ENCODE measurements at regions not wholly inside any gene's neighbourhood (a gene's known extent, or its start where the extent isn't known, plus 50 kb on each side); places are given as distances from the start of the nearest gene placed in this dataset.

DNA sequence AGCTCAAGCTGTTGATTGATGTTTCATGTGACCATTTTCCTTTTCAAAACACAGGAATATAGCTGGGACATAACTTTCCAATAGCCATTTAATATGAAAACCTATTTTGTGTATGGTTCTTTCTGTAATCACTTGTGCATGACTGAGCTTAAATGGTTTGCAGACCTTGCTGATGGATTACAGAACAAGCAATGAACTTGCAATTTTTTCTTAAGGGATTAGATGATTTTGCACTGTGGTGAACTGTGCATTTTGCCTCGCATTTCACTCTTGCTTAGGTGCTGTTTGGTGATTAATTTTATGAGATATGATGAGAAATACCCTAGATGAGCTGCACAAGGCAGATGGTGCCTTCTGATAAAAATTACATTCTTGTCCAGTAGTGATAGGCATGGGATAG lies 419.0 kb upstream of the FBXO33 start:
- no peak overlapping the region for H2AFZ ChIP-seq (ENCODE audit: low read depth)
- TF ChIP-seq RFX5 (IDR thresholded peaks at IDR 0.05; ENCODE audit: low read length) (no peak), TCF12 (IDR thresholded peaks at IDR 0.05) (no peak), NFIC (IDR thresholded peaks at IDR 0.05; ENCODE audit: borderline replicate concordance) (no peak), EP300 (IDR thresholded peaks at IDR 0.05; ENCODE audit: borderline replicate concordance in 1 of 2, low read depth in 1 of 2, low read length in 1 of 2) (no peak), NRF1 (IDR thresholded peaks at IDR 0.05; ENCODE audit: low read depth, low read length) (no peak), GABPA (IDR thresholded peaks at IDR 0.05; ENCODE audit: low read depth) (no peak), SIN3A (IDR thresholded peaks at IDR 0.05; ENCODE audit: borderline replicate concordance, low read depth, low read length) (no peak), USF2 (IDR thresholded peaks at IDR 0.05; ENCODE audit: borderline replicate concordance, low read depth, low read length) (no peak), FOSL2 (IDR thresholded peaks at IDR 0.05; ENCODE audit: borderline replicate concordance, low read depth) (no peak), RCOR1 (IDR thresholded peaks at IDR 0.05; ENCODE audit: low read length) (no peak), EZH2phosphoT487 (IDR thresholded peaks at IDR 0.05; ENCODE audit: borderline replicate concordance, low read depth) (no peak), RXRA (IDR thresholded peaks at IDR 0.05; ENCODE audit: borderline replicate concordance, low read depth) (no peak), POLR2AphosphoS5 (IDR thresholded peaks at IDR 0.05; ENCODE audit: low read depth, low read length) (no peak), YY1 (IDR thresholded peaks at IDR 0.05; ENCODE audit: low read depth) (no peak)
- TF ChIP-seq, protein P1, sequence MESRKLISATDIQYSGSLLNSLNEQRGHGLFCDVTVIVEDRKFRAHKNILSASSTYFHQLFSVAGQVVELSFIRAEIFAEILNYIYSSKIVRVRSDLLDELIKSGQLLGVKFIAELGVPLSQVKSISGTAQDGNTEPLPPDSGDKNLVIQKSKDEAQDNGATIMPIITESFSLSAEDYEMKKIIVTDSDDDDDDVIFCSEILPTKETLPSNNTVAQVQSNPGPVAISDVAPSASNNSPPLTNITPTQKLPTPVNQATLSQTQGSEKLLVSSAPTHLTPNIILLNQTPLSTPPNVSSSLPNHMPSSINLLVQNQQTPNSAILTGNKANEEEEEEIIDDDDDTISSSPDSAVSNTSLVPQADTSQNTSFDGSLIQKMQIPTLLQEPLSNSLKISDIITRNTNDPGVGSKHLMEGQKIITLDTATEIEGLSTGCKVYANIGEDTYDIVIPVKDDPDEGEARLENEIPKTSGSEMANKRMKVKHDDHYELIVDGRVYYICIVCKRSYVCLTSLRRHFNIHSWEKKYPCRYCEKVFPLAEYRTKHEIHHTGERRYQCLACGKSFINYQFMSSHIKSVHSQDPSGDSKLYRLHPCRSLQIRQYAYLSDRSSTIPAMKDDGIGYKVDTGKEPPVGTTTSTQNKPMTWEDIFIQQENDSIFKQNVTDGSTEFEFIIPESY (IDR thresholded peaks at IDR 0.05; ENCODE audit: borderline replicate concordance, low read depth): no peak
- TF ChIP-seq, protein P2, sequence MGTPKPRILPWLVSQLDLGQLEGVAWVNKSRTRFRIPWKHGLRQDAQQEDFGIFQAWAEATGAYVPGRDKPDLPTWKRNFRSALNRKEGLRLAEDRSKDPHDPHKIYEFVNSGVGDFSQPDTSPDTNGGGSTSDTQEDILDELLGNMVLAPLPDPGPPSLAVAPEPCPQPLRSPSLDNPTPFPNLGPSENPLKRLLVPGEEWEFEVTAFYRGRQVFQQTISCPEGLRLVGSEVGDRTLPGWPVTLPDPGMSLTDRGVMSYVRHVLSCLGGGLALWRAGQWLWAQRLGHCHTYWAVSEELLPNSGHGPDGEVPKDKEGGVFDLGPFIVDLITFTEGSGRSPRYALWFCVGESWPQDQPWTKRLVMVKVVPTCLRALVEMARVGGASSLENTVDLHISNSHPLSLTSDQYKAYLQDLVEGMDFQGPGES (IDR thresholded peaks at IDR 0.05; ENCODE audit: low read depth, low read length): no peak
- no peaks in the 10 kb centered on the region for H3K4me1 ChIP-seq (ENCODE audit: control insufficient read depth in 1 of 2, insufficient read depth in 2 of 2, low read depth in 1 of 2, low read length in 1 of 2)
- H3K36me3 ChIP-seq (replicated peaks in 1 of 2; ENCODE audit: control insufficient read depth in 1 of 2, insufficient read depth in 2 of 2, low read length in 1 of 2): no peaks in the 10 kb centered on the region
- H3K27me3 ChIP-seq (ENCODE audit: insufficient read depth): no peaks in the 10 kb centered on the region
- H3K4me3 ChIP-seq (ENCODE audit: low read depth in 2 of 2, low read length in 1 of 2): no peak overlapping the region
- CTCF ChIA-PET: no interaction called here
- H3K9ac ChIP-seq: no peak overlapping the region
- DNase-seq: no peak
- H3F3A ChIP-seq (replicated peaks; ENCODE audit: insufficient read depth): no peaks in the 10 kb centered on the region
- H3K27ac ChIP-seq (ENCODE audit: low read depth in 2 of 2, low read length in 1 of 2): no peak overlapping the region
- H3K9me3 ChIP-seq: no peaks in the 10 kb centered on the region
- POLR2A ChIA-PET: no interaction called here
- 0% methylated on average over 1 of the region's 1 CpG for WGBS (ENCODE audit: low lambda C conversion rate)
- no peaks in the 10 kb centered on the region for H3K79me2 ChIP-seq (ENCODE audit: insufficient read depth)
- no peaks in the 10 kb centered on the region for H3K9me2 ChIP-seq
- H4K20me1 ChIP-seq (ENCODE audit: insufficient read depth): no peaks in the 10 kb centered on the region
- H3K4me2 ChIP-seq: no peak overlapping the region
